Upper lobe of left lung (tissue), 4 donors: ENCODE measurements at regions not wholly inside any gene's neighbourhood (a gene's known extent, or its start where the extent isn't known, plus 50 kb on each side); places are given as distances from the start of the nearest gene placed in this dataset.

ENCODE experiments used
- CTCF ChIP-seq, 6 experiments: fragments of 450-650 bp in 4 of 6; fragments of 200-600 bp in 2 of 6; sonication (generic) in 2 of 6; IDR thresholded peaks; one replicate each; pipeline ENCODE4 v1.5.1; 2016 to 2019; ENCODE audit warnings: antibody characterized with exemption in 6 of 6
- POLR2A ChIP-seq, 4 donors: fragments of 450-650 bp; IDR thresholded peaks; one replicate each; pipeline ENCODE4 v1.5.1; 2016 to 2017; ENCODE audit warnings: antibody characterized with exemption in 4 of 4, mild to moderate bottlenecking in 2 of 4
- POLR2AphosphoS5 ChIP-seq, 2 donors: sonication (generic); formaldehyde crosslinking; IDR thresholded peaks; one replicate each; pipeline ENCODE4 v1.5.1; 2017; ENCODE audit warnings: antibody characterized with exemption in 2 of 2

- TF ChIP-seq CTCF (IDR thresholded peaks at IDR 0.05) (no peak), POLR2A (IDR thresholded peaks at IDR 0.05) (no peak), POLR2AphosphoS5 (IDR thresholded peaks at IDR 0.05) (no peak)
These were observed 217.5 kb upstream of the PLXNA2 start for GRCh38 chr1:208461680-208462079.
